ENCODE measurements at regions not wholly inside any gene's neighbourhood (a gene's known extent, or its start where the extent isn't known, plus 50 kb on each side); places are given as distances from the start of the nearest gene placed in this dataset.

DNA sequence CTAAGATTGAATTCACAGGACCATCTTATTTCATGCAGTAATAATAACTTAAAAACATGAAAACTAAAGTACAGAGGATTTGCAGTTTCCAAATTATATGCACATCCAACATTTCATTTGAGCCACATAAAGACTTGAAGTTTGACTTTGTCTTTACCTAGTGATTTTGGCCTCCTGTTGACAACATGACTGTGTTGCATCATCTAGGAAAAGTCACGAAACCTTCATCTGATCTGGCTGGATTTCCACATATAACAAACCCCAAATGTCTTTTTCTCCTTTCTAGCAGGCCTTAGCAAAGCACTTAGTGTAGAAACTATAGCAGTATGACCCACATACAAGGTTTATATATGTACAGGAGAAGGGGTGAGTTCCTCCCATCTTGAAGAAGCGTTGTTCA is 406.5 kb upstream of the CDH5 start:
- H3K4me3 ChIP-seq (ENCODE audit: insufficient read depth, low read depth, low read length): no peak overlapping the region
- H3K9me3 ChIP-seq (ENCODE audit: insufficient read depth, low read depth, low read length): no peaks in the 10 kb centered on the region
- no peak overlapping the region for H3K4me3 Mint-ChIP-seq (ENCODE audit: unreplicated experiment)

GRCh38 chr16:65958086-65958485 is 408.4 kb upstream of the CDH5 start:
- no peak for FAIRE-seq

More for the DNA sequence above, 406.5 kb upstream of the CDH5 start:
- H3K27ac Mint-ChIP-seq (ENCODE audit: unreplicated experiment): no peak overlapping the region
- Histone ChIP-seq H3K9ac (ENCODE audit: low read length) (no peak overlapping the region), H4K20me1 (ENCODE audit: insufficient read depth, low read length) (no peaks in the 10 kb centered on the region), H3K4me1 (ENCODE audit: insufficient read depth, low read length) (no peaks in the 10 kb centered on the region), H3K79me2 (ENCODE audit: insufficient read depth, low read length) (no peaks in the 10 kb centered on the region), H2AFZ (ENCODE audit: low read depth, low read length) (no peak overlapping the region), H3K27ac (ENCODE audit: low read depth, low read length) (no peak overlapping the region), H3K4me2 (ENCODE audit: low read length) (no peak overlapping the region), H3K27me3 (ENCODE audit: insufficient read depth, low read length) (peaks cover 2% of the 10 kb centered on the region), H3K36me3 (ENCODE audit: insufficient read depth, low read length) (no peaks in the 10 kb centered on the region)
- no peak for TF ChIP-seq EZH2 (IDR thresholded peaks at IDR 0.05; ENCODE audit: insufficient read depth, low read length)
- TF ChIP-seq CTCF (IDR thresholded peaks at IDR 0.05; ENCODE audit: insufficient read depth, low read depth, low read length): no peak
- DNase-seq (ENCODE audit: low read depth) (no peak), FAIRE-seq (no peak)
- peaks cover 25% of the 10 kb centered on the region for H3K27me3 Mint-ChIP-seq (ENCODE audit: low read depth, unreplicated experiment)
- H3K9me3 Mint-ChIP-seq (ENCODE audit: unreplicated experiment): no peaks in the 10 kb centered on the region
- H3K4me1 Mint-ChIP-seq (ENCODE audit: low read depth, unreplicated experiment): no peaks in the 10 kb centered on the region
- H3K36me3 Mint-ChIP-seq (ENCODE audit: low read depth, unreplicated experiment): no peaks in the 10 kb centered on the region

More at GRCh38 chr16:65958086-65958485, 408.4 kb upstream of the CDH5 start:
- no peaks in the 10 kb centered on the region for H3K9me3 Mint-ChIP-seq (ENCODE audit: unreplicated experiment)
- Histone ChIP-seq H3K4me3 (ENCODE audit: insufficient read depth, low read depth, low read length) (no peak overlapping the region), H4K20me1 (ENCODE audit: insufficient read depth, low read length) (no peaks in the 10 kb centered on the region), H2AFZ (ENCODE audit: low read depth, low read length) (no peak overlapping the region), H3K4me2 (ENCODE audit: low read length) (no peak overlapping the region), H3K9me3 (ENCODE audit: insufficient read depth, low read depth, low read length) (no peaks in the 10 kb centered on the region), H3K4me1 (ENCODE audit: insufficient read depth, low read length) (no peaks in the 10 kb centered on the region), H3K27me3 (ENCODE audit: insufficient read depth, low read length) (peaks cover 2% of the 10 kb centered on the region), H3K9ac (ENCODE audit: low read length) (no peak overlapping the region), H3K79me2 (ENCODE audit: insufficient read depth, low read length) (no peaks in the 10 kb centered on the region), H3K36me3 (ENCODE audit: insufficient read depth, low read length) (no peaks in the 10 kb centered on the region), H3K27ac (ENCODE audit: low read depth, low read length) (no peak overlapping the region)
- no peak for TF ChIP-seq CTCF (IDR thresholded peaks at IDR 0.05; ENCODE audit: insufficient read depth, low read depth, low read length)
- TF ChIP-seq EZH2 (IDR thresholded peaks at IDR 0.05; ENCODE audit: insufficient read depth, low read length): no peak
- H3K27ac Mint-ChIP-seq (ENCODE audit: unreplicated experiment): no peak overlapping the region
- no peak overlapping the region for H3K4me3 Mint-ChIP-seq (ENCODE audit: unreplicated experiment)
- no peak for DNase-seq (ENCODE audit: low read depth)
- H3K4me1 Mint-ChIP-seq (ENCODE audit: low read depth, unreplicated experiment): no peaks in the 10 kb centered on the region
- no peaks in the 10 kb centered on the region for H3K36me3 Mint-ChIP-seq (ENCODE audit: low read depth, unreplicated experiment)
- peaks cover 21% of the 10 kb centered on the region for H3K27me3 Mint-ChIP-seq (ENCODE audit: low read depth, unreplicated experiment)
